T47D (cell line): ENCODE measurements at regions not wholly inside any gene's neighbourhood (a gene's known extent, or its start where the extent isn't known, plus 50 kb on each side); places are given as distances from the start of the nearest gene placed in this dataset.
"Not testable (repeated sequence)": the region's sequence is repeated elsewhere in the genome, so short reads cannot be mapped to it uniquely, and the experiment has no call there.

Experiments
- DNase-seq, 2 experiments: peaks; one replicate each; pipeline versions ENCODE4 v3.0.0 to v3.0.0-alpha.2; 2011 to 2012; ENCODE audit warnings: low read depth in 1 of 2, low spot score in 1 of 2
- JUND ChIP-seq: IDR thresholded peaks from 2 replicates; pipeline ENCODE4 v1.6.1; 2012; ENCODE audit warnings: low read depth
- in situ Hi-C: cut with HindIII; loops from 2 replicates; pipeline ENCODE4 v1.10.0; 2016; ENCODE audit warnings: low sequenced_read_pairs, low pct_unique_long_range_greater_than_20kb

GRCh38 chr20:61072398-61072797, 179.7 kb upstream of the CDH4 start:
- DNase-seq: no peak
- in situ Hi-C loops: no loop called here
- no peak for TF ChIP-seq JUND

- no peak for DNase-seq
- TF ChIP-seq JUND: no peak
- in situ Hi-C loops: no loop called here
Measured at GRCh38 chr20:61073376-61073775, 178.7 kb upstream of the CDH4 start.

- no peak for TF ChIP-seq JUND
- in situ Hi-C loops: no loop called here
- DNase-seq: no peak
Measured at GRCh38 chr20:61082720-61083119, 169.3 kb upstream of the CDH4 start.

- in situ Hi-C loops: no loop called here
- TF ChIP-seq JUND: no peak
- DNase-seq: no peak
Measured at GRCh38 chr20:61083431-61083830, 168.6 kb upstream of the CDH4 start.

- in situ Hi-C loops: no loop called here
- TF ChIP-seq JUND: no peak
- DNase-seq: no peak
Measured at GRCh38 chr20:61086031-61086430, 166.0 kb upstream of the CDH4 start.

GRCh38 chr20:61090541-61090940, 161.5 kb upstream of the CDH4 start:
- in situ Hi-C loops: no loop called here
- no peak for DNase-seq
- no peak for TF ChIP-seq JUND

GRCh38 chr20:61092251-61092650, 159.8 kb upstream of the CDH4 start:
- in situ Hi-C loops: no loop called here
- no peak for DNase-seq
- no peak for TF ChIP-seq JUND

GRCh38 chr20:61094581-61094980, 157.5 kb upstream of the CDH4 start:
- DNase-seq: no peak
- TF ChIP-seq JUND: no peak
- in situ Hi-C loops: no loop called here

GRCh38 chr20:61096463-61096862, 155.6 kb upstream of the CDH4 start:
- no peak for DNase-seq
- in situ Hi-C loops: no loop called here
- TF ChIP-seq JUND: no peak

GRCh38 chr20:61099806-61100205, 152.3 kb upstream of the CDH4 start:
- no peak for DNase-seq
- in situ Hi-C loops: no loop called here
- TF ChIP-seq JUND: no peak

- in situ Hi-C loops: no loop called here
- no peak for DNase-seq
- TF ChIP-seq JUND: no peak
Measured at GRCh38 chr20:61100489-61100888, 151.6 kb upstream of the CDH4 start.

GRCh38 chr20:61101321-61101720, 150.7 kb upstream of the CDH4 start:
- in situ Hi-C loops, DNase-seq: not testable (repeated sequence)

GRCh38 chr20:61104232-61104631, 147.8 kb upstream of the CDH4 start:
- in situ Hi-C loops: no loop called here
- no peak for DNase-seq

GRCh38 chr20:61105395-61105794, 146.7 kb upstream of the CDH4 start:
- in situ Hi-C loops: no loop called here
- TF ChIP-seq JUND: no peak
- DNase-seq: no peak

More at GRCh38 chr20:61104232-61104631, 147.8 kb upstream of the CDH4 start:
- TF ChIP-seq JUND: no peak

GRCh38 chr20:61106438-61106837, 145.6 kb upstream of the CDH4 start:
- DNase-seq: no peak
- TF ChIP-seq JUND: no peak
- in situ Hi-C loops: no loop called here
